ENCODE measurements at regions not wholly inside any gene's neighbourhood (a gene's known extent, or its start where the extent isn't known, plus 50 kb on each side); places are given as distances from the start of the nearest gene placed in this dataset.

- no peak for DNase-seq
Measured at GRCh38 chr4:99712099-99712498, 54.5 kb upstream of the C4orf54 start.

GRCh38 chr4:99711657-99712056, 54.0 kb upstream of the C4orf54 start:
- no peak for DNase-seq

- no peak for DNase-seq
Measured at GRCh38 chr4:99710681-99711345, 53.2 kb upstream of the C4orf54 start.

GRCh38 chr4:99710020-99710419, 52.4 kb upstream of the C4orf54 start:
- no peak for DNase-seq

- no peak for DNase-seq
Measured at GRCh38 chr4:99708551-99708950, 50.9 kb upstream of the C4orf54 start.

All from hematopoietic multipotent progenitor cell treated with erythropoietin and hydrocortisone succinate and interleukin-3 and kit ligand, for 8 days (in vitro differentiated cells).